ENCODE measurements at regions not wholly inside any gene's neighbourhood (a gene's known extent, or its start where the extent isn't known, plus 50 kb on each side); places are given as distances from the start of the nearest gene placed in this dataset.

- TF ChIP-seq CTCF (IDR thresholded peaks at IDR 0.05) (no peak), POLR2A (IDR thresholded peaks at IDR 0.05) (no peak), POLR2AphosphoS5 (IDR thresholded peaks at IDR 0.05) (no peak), EP300 (IDR thresholded peaks at IDR 0.05) (no peak)
Observed at GRCh38 chr3:24981924-24982323, 446.1 kb upstream of the RARB start.

Measured in suprapubic skin (tissue), 4 donors.